Right forelimb (tissue), 1 donor: ENCODE measurements at regions not wholly inside any gene's neighbourhood (a gene's known extent, or its start where the extent isn't known, plus 50 kb on each side); places are given as distances from the start of the nearest gene placed in this dataset.

Experiments used
- DNase-seq: peaks from one replicate; pipeline ENCODE4 v3.0.0-alpha.2; 2018

DNA sequence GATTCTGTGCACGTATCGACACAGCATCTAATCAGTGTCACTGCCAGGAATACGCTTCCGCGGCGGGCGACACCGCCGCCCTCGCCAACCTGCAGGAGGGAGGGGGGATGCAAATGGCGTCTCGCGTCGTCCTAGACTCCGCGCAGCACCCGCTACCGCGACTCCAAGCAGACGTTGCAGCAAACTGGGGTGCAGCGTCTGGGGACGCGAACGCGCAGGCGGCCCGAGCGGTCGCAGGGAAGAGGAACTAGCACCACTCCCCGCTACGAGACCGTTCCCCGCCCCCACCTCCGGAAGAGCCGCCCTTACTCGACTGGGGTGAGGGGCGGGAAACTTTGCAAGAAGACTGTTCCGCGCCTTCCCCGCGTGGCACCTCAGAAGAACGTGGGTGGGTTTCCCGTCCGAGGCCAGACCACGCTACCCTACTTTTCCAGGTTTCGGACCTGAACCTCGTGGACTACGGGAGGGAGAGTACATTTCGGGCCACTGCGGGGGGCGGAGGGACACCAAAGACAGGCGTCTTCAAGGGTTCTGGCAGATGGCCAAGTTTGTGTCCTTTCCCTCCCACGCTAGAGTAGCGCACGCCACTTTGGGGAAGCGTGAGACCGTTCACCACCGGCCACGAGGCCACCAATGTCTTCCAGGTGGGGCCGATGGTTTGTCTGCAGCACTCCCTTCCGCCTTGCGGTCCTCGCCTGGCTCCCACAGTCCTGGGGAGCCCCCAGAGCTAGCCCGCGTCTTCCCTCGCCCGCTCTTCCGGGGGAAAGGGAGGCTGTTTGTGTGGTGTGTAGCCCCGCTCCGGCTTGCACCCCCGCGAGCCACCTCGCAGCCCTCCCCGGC lies 78.0 kb upstream of the BCOR start:
- peak; percentile 86 for DNase-seq

DNA sequence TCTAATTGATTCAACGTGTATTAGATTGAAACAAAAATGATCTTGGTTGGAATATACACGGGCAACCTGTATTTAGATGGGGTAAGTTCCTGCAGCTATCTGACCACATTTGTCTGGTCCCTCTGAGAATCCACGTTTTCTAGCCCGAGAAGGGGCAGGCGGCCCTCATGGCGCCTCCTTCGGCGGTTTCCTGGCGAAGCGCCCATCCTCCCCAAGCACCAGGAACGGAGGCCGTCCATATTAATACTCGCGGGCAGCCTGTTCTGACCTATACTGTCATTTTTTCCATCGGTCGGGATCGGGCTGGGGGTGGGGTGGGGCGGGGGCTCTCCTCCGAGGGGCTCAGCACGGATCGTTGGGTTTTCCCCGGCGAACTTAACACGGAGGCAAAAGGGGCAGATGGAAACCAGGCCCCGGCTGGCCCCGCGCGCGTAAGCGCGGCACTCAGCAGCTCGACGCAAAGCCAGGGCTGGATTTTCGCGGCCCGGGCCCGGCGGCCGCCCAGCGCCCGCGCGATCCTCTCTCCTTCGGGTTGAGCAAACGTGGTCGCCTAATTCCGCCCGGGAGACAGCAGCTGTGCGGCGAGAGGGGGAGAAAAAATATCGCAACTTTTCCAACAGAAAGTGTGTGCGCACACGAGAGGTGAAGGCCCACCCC lies 77.2 kb upstream of the BCOR start:
- peak; percentile 82 for DNase-seq

DNA sequence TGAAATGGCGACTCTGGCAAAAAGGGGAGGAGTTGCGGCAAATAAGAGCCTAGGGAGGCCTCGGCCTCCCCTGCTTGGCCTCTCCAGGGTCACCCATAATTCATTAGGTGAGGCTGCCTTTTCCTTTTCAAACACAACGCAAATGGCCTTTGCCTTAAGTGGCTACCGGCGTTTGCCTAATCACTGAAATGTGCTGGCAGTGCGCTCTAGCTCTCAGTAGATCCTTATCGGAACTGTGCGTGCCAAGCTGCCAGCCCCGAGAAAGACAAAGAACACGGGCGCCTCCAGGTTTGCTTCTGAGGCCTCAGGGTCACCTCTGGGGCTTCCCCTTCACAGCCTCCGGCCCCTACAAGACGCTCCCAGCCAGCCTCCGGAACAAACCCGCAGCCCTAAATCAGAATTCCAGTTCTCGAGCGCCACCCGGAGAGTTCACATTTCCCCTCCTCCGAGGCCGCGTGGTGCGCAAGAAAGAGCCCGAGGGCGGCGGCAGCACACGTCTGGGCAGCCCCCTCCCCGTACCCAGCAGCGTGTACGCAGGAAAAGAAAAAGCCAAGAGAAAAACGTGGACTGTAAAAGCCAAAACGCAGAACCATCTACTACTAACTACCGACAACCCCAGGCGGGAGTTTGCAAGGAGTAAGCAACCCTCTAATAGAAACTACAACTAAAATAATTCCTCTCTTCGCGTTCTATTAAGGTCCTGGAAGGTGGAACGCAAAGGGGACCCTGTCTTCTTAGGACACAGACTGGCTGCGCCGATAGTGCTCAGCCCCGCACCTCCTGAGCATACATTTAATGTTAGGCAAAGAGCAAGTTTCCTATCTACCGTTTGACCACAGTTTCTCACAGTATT lies 76.5 kb upstream of the BCOR start:
- DNase-seq: no peak

DNA sequence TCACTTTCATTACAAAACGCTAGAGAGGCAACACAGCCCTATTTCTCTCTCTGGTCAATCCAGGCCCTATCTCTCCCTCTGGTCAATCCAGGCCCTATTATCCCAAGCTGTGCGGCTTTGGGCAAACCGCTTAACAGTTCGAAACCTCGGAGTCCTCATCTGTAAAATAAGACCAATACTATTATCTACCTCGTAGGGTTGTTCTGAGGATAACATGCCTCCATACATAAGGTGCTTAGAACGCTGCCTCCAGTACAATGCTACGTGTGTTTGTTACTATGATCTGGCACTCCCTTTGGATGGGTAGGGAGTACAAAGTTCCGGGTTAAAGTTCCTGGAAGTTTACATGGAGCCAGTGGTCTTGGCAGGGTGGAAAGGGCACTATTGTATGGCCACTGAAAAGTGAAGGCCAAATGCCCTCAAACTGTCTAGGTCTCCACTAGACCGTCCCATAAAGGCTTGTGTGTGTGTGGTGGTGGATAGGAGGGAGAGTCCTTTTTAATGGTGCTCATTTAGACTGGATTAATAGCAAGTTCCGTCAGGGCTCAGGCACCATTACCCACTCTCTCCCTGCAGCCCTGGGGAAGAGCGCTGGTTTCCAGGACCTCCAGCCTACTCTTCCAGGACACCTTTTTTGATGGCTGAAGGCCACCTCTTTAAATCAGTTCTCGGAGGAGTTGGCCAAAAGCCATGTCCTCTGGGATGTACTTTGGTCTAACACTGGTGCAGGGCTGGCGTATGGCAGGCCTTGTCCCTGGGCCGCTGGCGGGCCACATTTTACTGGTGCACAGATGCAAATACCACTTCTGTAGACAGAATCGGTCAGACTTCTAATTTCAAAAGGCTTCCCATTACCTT lies 75.6 kb upstream of the BCOR start:
- no peak for DNase-seq

DNA sequence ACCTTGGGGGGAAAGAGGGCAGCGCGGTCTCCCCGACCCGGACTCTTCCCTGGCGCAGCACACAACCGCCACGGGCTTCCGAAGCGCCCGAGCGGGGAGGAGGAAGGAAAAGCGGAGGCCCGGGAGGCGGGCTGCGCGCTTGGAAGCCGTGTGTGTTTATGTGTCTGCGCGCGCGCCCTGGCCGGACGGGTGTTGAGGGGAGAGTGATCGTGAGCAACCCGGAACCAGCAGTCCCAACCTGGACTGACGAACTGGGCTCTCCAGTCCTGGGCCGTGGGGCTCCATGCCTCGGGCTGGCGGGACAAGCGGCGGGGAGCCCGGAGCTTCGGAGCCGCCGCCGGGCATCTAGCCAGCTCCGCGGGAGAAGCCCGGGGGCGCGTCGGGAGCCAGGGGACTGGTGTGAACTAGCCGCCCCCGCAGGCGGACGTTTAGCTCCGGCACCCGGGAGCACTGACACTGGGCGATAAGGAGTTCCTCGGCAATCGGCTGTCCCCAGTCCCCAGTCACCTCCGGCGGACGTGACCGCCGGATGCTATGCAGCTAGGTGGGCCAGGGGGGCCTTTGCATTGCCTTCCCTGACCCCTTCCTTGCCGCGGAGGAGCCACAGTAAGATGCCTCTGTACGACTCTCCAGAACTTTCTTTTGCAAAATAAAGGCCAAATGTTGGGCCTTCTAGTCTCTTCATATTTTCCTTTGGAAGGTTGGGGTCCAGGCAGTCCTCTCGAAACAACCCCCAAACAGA lies 74.8 kb upstream of the BCOR start:
- DNase-seq: peak; percentile 80

DNA sequence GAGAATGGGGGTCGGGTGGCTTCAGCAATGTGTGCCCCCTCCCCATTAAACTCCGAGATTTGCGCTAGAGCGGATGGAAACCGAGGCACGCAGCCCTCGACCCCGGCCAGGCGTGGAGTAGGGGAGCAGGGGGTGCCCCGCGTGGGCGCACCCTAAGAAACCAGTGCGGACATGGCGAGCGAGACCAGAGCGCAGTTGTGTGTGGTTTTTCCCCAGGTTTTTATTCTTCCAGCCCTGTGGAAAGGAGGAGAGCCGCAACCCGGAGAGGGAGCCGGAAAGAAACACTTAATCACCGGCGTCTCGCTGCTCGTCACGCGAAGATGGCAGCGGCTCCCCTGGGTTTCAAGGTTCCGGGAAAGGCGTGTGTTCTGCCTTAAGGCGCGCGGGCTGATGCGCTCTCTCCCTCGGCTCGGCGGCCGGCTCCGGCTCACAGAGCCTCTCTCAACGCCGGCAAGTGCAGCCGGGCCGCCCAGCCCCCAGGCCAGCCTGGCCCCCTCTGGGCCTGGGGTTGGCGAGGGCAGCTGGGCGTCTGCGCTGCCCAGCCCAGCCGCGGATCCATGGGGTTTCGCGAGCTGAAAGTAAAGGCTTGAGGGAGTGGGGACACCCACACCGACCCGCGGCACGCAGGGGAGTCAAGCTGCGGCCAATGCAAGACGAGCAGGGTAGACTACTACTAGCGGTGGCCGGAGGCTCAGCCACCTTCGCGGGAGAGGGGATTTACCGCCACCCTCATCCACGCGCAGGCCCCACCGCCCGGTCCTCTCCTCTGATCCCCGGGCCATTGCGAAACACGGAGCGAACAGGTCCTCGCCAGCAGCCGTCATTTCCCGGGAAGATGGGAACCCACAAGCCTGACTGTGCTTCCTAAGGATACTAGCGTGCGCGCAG lies 74.0 kb upstream of the BCOR start:
- peak; percentile 65 for DNase-seq

DNA sequence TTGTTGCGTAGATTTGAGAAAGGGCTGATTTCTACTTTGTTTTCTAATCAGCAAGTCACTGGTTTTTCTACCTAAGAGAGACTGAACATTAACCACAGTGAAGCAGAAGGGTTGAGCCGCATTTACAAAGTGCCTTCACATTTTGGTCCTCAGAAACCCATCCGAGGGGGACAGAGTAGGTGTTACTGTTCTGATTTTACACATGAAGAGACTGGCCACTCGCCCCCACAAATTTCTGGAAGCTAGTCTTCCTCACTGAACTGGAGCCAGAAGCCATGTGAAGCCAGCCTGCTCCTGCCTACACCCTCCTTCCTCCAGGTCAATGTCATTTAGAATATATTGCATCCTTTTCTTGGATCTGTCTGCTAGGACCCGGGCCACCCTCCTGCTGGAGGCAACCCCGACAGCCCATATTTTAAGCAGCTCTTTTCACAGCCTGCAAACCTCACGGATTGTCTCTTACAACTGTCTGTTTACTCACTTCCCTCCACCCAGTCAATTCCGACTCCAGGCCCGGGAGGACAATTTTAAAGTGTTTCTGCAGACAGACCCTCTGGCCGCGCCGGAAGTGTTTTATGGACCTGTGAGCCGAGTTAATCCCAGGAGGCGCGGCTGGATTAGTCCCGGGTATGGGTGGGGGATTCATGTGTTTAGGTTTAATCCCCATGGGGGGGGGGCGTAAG lies 73.2 kb upstream of the BCOR start:
- no peak for DNase-seq

DNA sequence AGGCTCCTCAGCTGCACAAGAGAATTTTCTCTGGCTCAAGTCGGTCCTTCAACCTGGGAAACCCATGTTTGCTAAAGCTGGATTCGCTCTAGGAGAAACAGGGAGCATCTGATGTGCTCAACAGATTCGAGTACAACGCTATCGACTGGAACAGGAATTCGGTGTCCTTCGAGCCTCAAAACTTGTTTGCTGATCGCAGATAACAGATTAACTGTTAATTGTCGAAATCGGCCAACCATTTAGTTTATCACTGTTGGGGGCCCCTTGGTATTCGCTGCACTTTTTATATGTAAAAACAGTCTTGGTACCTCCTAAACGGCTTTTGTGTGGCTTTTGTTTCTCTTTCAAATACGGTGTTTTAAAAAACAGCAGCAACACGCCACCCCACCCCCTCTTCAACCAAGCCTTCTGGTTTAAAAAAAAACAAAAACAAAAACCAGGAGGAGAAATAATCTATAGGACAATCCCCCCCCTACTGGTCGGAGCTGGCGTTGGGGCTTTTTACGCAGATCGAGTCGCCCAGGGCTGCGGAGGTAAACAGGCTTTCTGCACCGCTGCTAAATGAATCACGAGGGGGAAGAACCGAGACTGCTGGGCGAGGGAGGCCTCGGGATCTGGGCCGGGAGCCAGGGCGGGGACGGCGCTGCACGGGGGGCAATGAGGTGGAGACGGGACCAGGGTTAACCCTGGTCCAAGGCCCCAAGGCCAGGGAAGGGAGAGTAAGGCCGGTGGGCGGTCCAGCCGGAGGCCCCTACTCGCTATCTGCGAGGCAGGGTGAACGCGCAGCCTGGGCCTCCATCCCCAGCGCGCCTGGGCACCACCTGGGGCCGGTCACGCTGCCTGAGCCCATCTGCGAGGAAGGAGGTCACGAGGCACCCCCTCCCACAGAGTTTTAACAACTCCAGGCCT lies 71.7 kb upstream of the BCOR start:
- DNase-seq: peak; percentile 73

DNA sequence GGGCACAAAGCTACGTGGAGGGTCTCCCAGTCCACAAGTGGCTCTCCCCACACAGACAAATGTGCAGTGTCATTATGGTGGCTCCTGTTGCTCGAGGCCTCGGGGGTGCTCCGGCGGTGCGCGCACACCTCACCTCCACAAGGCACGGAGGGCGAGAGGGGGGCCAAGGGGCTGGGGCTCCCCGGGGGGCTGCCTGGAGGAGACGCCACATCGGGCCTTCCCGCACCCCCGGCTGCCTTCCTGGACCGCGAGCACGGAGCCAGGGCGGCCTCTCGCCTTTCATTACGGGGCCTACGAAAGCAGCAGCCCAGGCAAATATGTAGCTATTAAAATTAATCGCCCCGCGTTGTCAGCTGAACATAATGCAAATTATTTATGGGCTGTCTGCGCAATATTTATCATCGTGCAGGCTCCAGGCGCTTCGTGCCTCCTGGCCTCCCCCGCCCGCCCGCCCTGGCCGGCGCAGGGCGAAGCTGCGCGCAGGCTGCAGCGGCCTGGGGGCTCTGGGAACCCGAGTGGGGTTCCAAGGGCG lies 70.8 kb upstream of the BCOR start:
- no peak for DNase-seq

DNA sequence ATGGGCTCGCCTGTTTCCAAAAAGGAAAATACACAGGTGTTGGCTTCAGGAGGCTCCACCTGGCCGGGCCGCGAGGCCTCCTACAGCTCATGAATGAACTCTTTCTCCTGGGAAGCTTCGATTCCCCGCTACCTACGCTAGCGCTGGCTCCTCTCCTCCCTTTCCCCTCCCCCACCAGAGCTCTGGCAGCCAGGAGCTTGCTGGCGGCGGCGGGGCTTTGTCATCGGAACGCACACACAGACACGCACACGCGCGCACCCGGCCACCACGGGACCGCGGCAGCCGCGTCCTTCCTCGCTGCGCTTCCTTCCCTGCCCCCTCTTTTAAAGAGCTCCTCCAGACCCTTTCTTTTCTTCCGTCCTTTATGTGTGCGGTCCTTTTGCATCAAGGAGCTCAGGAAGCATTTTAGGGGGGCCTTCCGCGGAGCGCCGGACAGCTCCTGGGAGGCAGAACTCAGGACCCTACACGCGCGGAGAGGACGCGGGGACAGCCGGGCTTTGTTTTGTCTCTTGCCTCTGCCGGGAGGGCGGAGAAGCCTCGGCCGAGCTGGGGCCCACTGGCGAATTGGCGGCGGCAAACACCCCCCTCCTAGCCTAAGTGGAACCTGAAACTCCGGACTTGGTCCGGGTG lies 70.2 kb upstream of the BCOR start:
- no peak for DNase-seq

DNA sequence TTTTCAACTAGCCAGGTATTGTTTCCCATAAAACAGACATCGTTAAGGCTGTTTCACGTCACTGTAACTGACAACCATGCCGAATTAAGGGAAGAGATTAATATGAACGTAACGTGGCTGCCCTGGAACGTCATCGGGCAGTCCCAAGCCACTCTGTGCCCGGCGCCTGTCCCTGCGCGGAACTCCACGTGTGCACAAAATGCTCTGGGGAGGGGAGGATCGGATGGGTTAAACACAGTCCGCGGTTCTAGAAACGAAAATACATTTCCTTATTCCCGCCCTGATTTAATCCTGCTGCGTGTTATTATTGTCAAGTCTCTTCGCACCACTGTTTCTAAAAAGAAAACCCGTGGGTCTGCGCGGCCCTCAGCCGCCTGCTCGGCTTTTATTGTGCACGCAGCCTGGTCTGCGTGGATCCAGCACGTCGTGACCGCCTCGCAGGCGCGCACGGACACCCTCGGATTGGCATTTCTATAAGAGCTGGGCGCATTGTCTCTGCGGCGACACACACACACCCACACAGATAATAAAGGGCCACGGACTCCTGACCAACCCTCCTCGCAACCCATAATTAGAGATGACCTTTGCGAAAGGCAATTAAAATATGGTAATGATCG lies 69.6 kb upstream of the BCOR start:
- DNase-seq: no peak

DNA sequence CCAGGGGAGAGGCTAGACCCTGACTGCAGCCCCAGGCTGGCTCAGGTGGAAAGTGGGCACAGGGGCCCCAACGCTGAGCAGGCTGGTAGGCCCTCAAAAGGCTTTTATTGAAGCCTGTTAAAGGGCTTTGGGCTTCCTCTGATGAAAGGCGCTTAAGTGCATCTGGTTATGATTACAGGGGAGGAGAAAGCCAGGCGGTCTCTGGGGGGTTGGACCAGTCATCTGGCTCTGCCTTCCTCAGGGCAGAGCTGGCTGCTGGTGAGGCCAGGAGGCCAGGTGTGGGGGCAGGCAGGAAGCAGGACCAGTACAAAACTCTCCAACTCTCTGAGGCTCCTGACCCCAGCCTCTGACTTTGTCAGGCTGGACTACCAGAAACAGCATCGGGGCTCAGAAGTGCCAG lies 68.8 kb upstream of the BCOR start:
- no peak for DNase-seq

DNA sequence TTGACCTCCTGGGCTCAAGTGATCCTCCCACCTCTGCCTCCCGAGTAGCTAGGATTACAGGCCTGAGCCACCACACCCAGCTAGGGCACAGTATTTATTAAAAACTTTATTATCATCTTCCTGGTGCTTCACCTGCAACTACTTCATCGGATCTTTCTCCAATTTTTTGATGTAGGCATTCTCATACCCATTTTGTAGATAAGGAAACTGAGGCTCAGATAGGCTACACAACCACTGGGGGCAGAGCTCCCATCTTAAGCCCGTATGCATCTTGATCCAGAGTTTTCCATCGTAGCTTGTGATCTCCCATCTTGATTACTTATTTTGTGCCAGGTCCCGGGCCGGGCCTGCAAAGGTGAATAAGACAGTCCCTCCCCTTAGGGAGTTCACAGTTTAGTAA lies 68.1 kb upstream of the BCOR start:
- DNase-seq: no peak

DNA sequence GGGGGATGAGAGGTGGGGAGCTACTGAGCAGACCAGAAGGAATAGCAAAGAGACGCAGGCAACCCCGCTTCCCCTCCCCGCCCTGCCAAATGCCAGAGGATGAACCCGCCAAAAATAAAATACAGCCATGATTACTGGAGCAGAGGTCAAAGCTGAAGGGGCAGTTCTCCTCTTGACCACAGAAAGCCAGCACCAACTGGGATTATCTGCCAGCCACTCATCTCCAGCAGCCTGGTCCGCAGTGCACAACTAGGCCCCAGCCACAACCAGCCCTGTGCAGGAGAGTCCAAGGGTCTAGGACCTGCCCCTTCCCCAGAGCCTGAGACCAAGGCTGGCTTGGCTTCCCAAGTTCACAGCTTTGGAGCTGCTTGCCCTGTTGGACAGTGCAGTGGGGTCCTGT lies 67.4 kb upstream of the BCOR start:
- no peak for DNase-seq

DNA sequence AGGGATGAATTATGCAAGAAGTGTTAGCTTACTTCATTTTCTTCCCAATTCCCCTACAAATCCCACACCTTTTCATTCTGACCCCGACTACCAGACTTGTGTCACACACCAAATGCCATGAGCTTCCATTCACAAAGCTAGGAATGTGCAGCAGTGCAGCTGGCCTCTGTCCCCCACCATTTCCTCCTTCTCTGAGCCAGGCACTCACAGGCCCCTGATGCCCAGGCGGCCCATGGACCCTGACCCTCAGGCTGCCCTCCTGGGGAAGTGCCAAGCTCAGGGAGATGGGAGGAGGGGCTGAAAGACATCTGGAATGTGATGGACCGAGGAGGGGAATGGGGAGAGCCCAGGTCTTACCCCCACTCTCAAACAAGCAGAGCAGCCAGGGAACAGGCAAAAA lies 67.0 kb upstream of the BCOR start:
- no peak for DNase-seq

DNA sequence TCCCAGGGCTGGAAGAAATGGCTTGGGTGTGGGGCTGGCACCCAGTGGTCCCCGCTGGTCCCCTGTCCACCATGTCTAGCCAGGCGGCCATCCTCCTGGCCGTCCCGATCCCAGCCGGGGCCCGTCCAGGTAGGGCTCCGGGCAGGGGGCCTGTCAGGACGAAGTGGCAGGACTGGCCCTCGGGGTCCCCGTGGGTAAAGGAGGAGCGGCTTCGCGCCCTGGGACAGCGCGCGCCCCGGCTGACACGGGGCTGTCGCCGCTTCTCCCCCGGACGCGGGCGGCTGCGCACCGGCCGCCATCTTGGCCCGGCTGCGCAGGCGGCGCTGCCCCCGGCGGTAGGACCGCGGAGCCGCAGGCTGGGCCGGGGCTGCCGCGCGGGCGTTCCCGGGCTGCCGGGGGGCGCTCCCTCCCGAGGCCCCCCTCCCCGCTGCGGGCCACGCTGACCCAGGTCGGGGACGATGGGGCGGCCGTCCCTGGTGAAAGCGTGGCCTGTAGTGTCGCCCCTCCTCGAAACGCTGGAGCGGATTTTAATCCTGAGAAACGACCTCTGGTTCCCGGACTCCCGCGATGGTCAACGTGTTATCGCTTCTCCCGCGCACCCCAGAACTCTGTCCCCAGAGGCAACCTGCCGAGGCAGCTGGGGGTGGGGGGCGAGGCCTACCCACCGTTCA lies 60.4 kb upstream of the BCOR start:
- no peak for DNase-seq
